ENCODE measurements at regions not wholly inside any gene's neighbourhood (a gene's known extent, or its start where the extent isn't known, plus 50 kb on each side); places are given as distances from the start of the nearest gene placed in this dataset.

GRCh38 chr2:126534478-126534877, 121.5 kb upstream of the GYPC start:
- TF ChIP-seq RAD21 (IDR thresholded peaks at IDR 0.05) (no peak), ZBTB33 (IDR thresholded peaks at IDR 0.05) (no peak), REST (IDR thresholded peaks at IDR 0.05) (no peak), CTCF (IDR thresholded peaks at IDR 0.05; ENCODE audit: low read depth, low read length, missing input control) (no peak), ATF3 (IDR thresholded peaks at IDR 0.05) (no peak)
